PFSK-1 (cell line): ENCODE measurements at regions not wholly inside any gene's neighbourhood (a gene's known extent, or its start where the extent isn't known, plus 50 kb on each side); places are given as distances from the start of the nearest gene placed in this dataset.

ENCODE experiments used
- POLR2AphosphoS5 ChIP-seq: IDR thresholded peaks from 2 replicates; pipeline ENCODE4 v1.6.1; 2012; ENCODE audit warnings: low read depth, mild to moderate bottlenecking, control low read depth, low read length, moderate library complexity
- REST ChIP-seq, 2 experiments: IDR thresholded peaks; 2 replicates each; pipeline versions ENCODE4 v1.6.1 to v1.8.0; 2011 to 2012; ENCODE audit warnings: low read depth in 2 of 2, low read length in 2 of 2, control low read depth in 1 of 2, inconsistent platforms in 1 of 2, mild to moderate bottlenecking in 1 of 2, moderate library complexity in 1 of 2; ENCODE audit not compliant: insufficient read depth in 1 of 2
- TAF1 ChIP-seq: IDR thresholded peaks from 2 replicates; pipeline ENCODE4 v1.6.1; 2012; ENCODE audit warnings: low read length, control low read depth, borderline replicate concordance; ENCODE audit not compliant: insufficient read depth

DNA sequence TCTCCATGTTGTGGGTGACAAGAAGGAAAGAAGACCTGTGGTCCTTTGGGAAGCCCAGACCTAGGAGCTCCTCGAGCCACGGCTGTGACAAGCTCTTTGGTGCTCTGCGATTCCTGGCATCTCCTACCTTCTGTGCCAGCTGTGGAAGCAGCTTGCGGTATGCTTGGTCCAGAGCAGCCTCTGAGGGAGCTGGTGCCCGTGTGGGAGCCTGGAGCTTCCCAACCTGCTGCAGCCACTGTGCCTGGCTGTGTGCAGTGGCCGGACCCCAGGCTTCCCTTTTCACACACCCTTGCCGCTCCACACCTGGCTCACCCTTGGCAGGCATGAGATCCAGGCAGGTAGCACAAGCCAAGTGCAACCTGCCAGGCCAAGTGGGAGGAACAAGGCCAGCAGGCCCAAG, 1328.6 kb upstream of the SLC39A10 start:
- no peak for TF ChIP-seq REST (IDR thresholded peaks at IDR 0.05; ENCODE audit: insufficient read depth in 1 of 2, low read depth in 2 of 2, low read length in 2 of 2)
- TF ChIP-seq POLR2AphosphoS5 = no peak
- TF ChIP-seq TAF1 = no peak
